Gastroesophageal sphincter (tissue), 4 donors: ENCODE measurements at regions not wholly inside any gene's neighbourhood (a gene's known extent, or its start where the extent isn't known, plus 50 kb on each side); places are given as distances from the start of the nearest gene placed in this dataset.
"Not testable (repeated sequence)": the region's sequence is repeated elsewhere in the genome, so short reads cannot be mapped to it uniquely, and the experiment has no call there.

Experiments used
- ATAC-seq: fragments of 150-250 bp; one replicate; pipeline ENCODE4 v1.9.1; 2016; ENCODE audit warnings: mild to moderate bottlenecking, moderate library complexity
- H3K27ac ChIP-seq, 4 donors: fragments of 200-600 bp; sonication (generic) in 3 of 4; 1 replicate in 3 of 4; 2 replicates in 1 of 4; pipeline ENCODE4 v1.5.1; 2016 to 2019
- H3K27me3 ChIP-seq: fragments of 200-600 bp; sonication (generic); one replicate; pipeline ENCODE4 v1.5.1; 2019
- H3K36me3 ChIP-seq, 2 donors: fragments of 200-600 bp; sonication (generic); one replicate each; pipeline ENCODE4 v1.5.1; 2019; ENCODE audit warnings: control low read depth in 1 of 2
- H3K4me1 ChIP-seq, 3 donors: fragments of 200-600 bp; sonication (generic); 1 replicate in 2 of 3; 2 replicates in 1 of 3; pipeline ENCODE4 v1.5.1; 2016 to 2019; ENCODE audit warnings: control low read depth in 2 of 3
- H3K4me3 ChIP-seq, 2 donors: fragments of 200-600 bp; sonication (generic); one replicate each; pipeline ENCODE4 v1.5.1; 2019; ENCODE audit warnings: mild to moderate bottlenecking in 1 of 2, moderate library complexity in 1 of 2
- H3K9me3 ChIP-seq, 3 donors: fragments of 200-600 bp; sonication (generic); one replicate each; pipeline ENCODE4 v1.5.1; 2017 to 2019; ENCODE audit warnings: control low read depth in 2 of 3
- EP300 ChIP-seq: sonication (generic); formaldehyde crosslinking; IDR thresholded peaks from one replicate; pipeline ENCODE4 v1.6.1; 2017; ENCODE audit warnings: antibody characterized with exemption, mild to moderate bottlenecking
- POLR2A ChIP-seq, 2 donors: fragments of 450-650 bp; IDR thresholded peaks; one replicate each; pipeline ENCODE4 v1.6.1; 2017; ENCODE audit warnings: antibody characterized with exemption in 2 of 2, mild to moderate bottlenecking in 2 of 2, moderate library complexity in 1 of 2
- POLR2AphosphoS5 ChIP-seq: sonication (generic); formaldehyde crosslinking; IDR thresholded peaks from one replicate; pipeline ENCODE4 v1.6.1; 2017; ENCODE audit warnings: antibody characterized with exemption
- WGBS, 2 donors: methylation state at CpG; one replicate each; pipeline ENCODE4 v1.1.5; 2018; ENCODE audit warnings: low coverage in 1 of 2; 5-methylcytosine and 5-hydroxymethylcytosine counted together
- TF ChIP-seq, protein P1 (sequence below), 4 experiments: fragments of 200-600 bp in 2 of 4; fragments of 450-650 bp in 2 of 4; sonication (generic) in 1 of 4; IDR thresholded peaks; one replicate each; pipeline ENCODE4 v1.5.1; 2017 to 2019; ENCODE audit warnings: antibody characterized with exemption in 4 of 4, mild to moderate bottlenecking in 2 of 4, moderate library complexity in 2 of 4

DNA sequence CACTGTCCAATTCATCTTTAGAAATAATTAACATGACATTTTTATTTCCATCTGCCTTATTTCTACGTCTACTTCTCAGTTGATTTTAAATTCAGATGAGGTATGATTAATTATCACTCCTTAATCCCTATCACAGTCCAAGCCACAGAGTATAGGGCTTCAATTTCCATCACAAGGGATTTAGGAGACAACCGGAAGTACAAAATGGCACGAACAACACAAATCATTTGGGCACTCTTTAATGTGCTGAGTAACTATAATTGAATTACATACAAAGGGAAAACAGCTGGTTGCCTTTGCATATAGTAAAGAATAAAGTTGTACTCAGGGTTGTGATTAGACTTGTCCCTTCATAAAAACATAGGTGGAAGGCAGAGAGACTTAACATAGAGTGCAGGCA is 290.4 kb upstream of the MAGEB16 start:
- ATAC-seq: no peak
- 38 to 51% methylated on average over 2 of the region's 3 CpGs for WGBS, 2 donors
- H3K4me3 ChIP-seq: no peak overlapping the region
- H3K4me1 ChIP-seq: no peaks in the 10 kb centered on the region
- H3K9me3 ChIP-seq: no peaks in the 10 kb centered on the region
- no peaks in the 10 kb centered on the region for H3K27me3 ChIP-seq
- TF ChIP-seq POLR2A (IDR thresholded peaks at IDR 0.05) (no peak), POLR2AphosphoS5 (no peak), EP300 (no peak)
- TF ChIP-seq, protein P1, sequence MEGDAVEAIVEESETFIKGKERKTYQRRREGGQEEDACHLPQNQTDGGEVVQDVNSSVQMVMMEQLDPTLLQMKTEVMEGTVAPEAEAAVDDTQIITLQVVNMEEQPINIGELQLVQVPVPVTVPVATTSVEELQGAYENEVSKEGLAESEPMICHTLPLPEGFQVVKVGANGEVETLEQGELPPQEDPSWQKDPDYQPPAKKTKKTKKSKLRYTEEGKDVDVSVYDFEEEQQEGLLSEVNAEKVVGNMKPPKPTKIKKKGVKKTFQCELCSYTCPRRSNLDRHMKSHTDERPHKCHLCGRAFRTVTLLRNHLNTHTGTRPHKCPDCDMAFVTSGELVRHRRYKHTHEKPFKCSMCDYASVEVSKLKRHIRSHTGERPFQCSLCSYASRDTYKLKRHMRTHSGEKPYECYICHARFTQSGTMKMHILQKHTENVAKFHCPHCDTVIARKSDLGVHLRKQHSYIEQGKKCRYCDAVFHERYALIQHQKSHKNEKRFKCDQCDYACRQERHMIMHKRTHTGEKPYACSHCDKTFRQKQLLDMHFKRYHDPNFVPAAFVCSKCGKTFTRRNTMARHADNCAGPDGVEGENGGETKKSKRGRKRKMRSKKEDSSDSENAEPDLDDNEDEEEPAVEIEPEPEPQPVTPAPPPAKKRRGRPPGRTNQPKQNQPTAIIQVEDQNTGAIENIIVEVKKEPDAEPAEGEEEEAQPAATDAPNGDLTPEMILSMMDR (IDR thresholded peaks at IDR 0.05): no peak
- H3K27ac ChIP-seq: no peak overlapping the region
- H3K36me3 ChIP-seq: no peaks in the 10 kb centered on the region

DNA sequence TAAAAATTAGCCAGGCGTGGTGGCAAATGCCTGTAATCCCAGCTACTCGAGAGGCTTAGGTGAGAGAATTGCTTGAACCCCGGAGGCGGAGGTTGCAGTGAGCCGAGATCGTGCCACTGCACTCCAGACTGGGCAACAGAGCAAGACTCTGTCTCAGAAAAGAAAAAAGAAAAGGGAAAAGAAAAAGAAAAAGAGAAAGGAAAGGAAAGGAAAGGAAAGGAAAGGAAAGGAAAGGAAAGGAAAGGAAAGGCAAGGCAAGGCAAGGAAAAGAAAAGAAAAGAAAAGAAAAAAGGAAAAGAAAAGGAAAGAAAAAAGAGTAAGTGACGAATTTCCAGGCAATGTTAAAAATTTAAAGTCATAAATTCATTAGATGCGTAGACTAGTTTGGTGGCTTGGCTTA is 250.1 kb upstream of the MAGEB16 start:
- not testable (repeated sequence) for H3K27ac ChIP-seq, ATAC-seq, H3K4me3 ChIP-seq, H3K27me3 ChIP-seq, H3K9me3 ChIP-seq, H3K4me1 ChIP-seq, H3K36me3 ChIP-seq
- WGBS, 2 donors: 63 to 71% methylated on average over 2 of the region's 8 CpGs

DNA sequence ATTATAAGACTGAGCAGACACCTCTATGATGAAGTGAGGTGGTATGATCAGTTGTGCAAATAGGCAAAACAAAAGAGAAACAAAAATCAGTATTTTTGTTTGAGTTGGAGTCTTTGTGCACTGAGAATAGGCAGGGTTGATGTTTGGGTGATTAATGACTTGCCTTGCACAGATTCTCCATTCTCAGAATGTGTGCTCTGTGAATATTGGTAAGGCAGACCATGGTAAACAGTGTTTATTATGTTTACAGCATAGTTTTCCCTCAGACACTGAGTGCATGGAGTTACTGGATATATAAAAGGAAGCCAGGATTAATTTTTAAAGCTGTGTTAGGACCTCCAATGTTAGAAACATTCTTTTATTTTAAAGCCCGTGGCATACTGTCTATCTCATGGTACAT is 240.2 kb upstream of the MAGEB16 start:
- H3K9me3 ChIP-seq: no peaks in the 10 kb centered on the region
- no peaks in the 10 kb centered on the region for H3K4me1 ChIP-seq
- H3K27ac ChIP-seq: no peak overlapping the region
- no peak overlapping the region for H3K4me3 ChIP-seq
- H3K27me3 ChIP-seq: no peaks in the 10 kb centered on the region
- H3K36me3 ChIP-seq: no peaks in the 10 kb centered on the region
- WGBS, 2 donors: 43 to 62% methylated on average over 1 of the region's 1 CpG
- no peak for ATAC-seq
- TF ChIP-seq, protein P1 (IDR thresholded peaks at IDR 0.05): no peak
- TF ChIP-seq POLR2AphosphoS5 (no peak), EP300 (no peak), POLR2A (IDR thresholded peaks at IDR 0.05) (no peak)

DNA sequence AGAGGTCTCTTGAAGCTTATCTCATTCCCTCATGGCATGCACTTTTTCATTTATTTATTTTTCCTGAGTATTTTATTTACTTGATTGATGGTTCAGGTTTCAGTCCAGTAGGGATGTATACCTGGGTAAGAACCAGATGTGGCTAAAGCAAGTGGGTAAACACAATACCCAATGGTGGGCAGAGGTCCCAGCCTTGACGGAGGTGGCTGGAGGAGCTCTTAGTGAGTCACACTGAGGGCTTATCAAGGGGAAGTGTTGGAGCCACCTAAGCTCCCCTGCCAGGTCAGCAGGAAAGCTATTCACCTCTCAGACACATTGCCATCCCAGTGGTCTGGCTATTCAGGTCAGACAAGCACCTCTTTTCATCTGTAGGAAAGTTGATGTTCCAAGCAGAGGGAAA is 236.2 kb upstream of the MAGEB16 start:
- 100% methylated on average over 1 of the region's 1 CpG; no CpG with 5 or more reads in 1 of the 2 donors for WGBS, 2 donors
- no peaks in the 10 kb centered on the region for H3K4me1 ChIP-seq
- no peak overlapping the region for H3K27ac ChIP-seq
- no peak for TF ChIP-seq POLR2A (IDR thresholded peaks at IDR 0.05)
- TF ChIP-seq, protein P1 (IDR thresholded peaks at IDR 0.05): no peak
- TF ChIP-seq EP300: no peak
- TF ChIP-seq POLR2AphosphoS5: no peak
- H3K9me3 ChIP-seq: no peaks in the 10 kb centered on the region
- H3K27me3 ChIP-seq: no peaks in the 10 kb centered on the region
- H3K36me3 ChIP-seq: no peaks in the 10 kb centered on the region
- H3K4me3 ChIP-seq: no peak overlapping the region
- ATAC-seq: no peak

DNA sequence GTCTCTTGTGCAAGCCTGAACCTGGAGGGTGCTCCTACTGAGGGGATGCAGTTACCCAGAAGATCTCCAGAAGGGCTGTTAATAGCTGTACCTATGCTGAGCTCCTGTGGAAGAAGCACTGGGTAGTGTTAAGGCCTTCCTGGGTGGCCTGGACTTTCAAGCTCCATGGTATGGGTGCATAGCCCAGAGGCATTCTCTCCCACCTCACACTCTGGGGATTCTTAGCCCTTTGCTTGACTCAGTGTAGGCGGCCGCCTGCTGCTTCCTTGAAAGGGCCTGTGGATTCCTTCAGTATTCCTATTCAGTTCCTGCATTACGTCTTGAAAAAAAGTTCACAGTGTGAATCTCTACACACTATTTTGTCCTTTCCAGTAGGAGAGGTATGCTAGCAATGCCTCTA is 235.7 kb upstream of the MAGEB16 start:
- H3K9me3 ChIP-seq: no peaks in the 10 kb centered on the region
- WGBS, 2 donors: 79% methylated on average over 3 of the region's 3 CpGs; no CpG with 5 or more reads in 1 of the 2 donors
- H3K4me1 ChIP-seq: no peaks in the 10 kb centered on the region
- TF ChIP-seq POLR2A (IDR thresholded peaks at IDR 0.05): no peak
- TF ChIP-seq, protein P1 (IDR thresholded peaks at IDR 0.05): no peak
- no peak for TF ChIP-seq EP300
- TF ChIP-seq POLR2AphosphoS5: no peak
- no peaks in the 10 kb centered on the region for H3K27me3 ChIP-seq
- no peaks in the 10 kb centered on the region for H3K36me3 ChIP-seq
- no peak overlapping the region for H3K27ac ChIP-seq
- no peak overlapping the region for H3K4me3 ChIP-seq
- ATAC-seq: no peak

DNA sequence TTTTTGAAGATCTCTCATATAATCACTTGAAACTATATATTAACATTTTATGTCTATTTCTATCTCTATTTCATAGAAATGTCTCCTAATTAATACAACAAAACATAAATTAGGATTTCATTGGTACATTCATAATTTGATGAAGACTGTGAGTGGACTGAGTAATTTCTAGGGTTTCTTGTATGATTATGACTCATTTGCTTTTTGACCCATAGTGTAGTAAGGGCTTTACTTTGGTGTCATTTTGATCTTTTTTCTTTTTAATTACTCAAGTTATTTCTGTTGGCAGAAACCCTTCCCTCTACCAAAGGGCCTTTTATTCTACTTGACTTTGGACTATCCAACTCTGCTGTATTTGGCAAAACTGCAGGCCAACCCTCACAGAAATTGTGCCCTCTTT is 207.9 kb upstream of the MAGEB16 start:
- no peak for ATAC-seq
- H3K4me1 ChIP-seq: no peaks in the 10 kb centered on the region
- H3K27me3 ChIP-seq: no peaks in the 10 kb centered on the region
- H3K4me3 ChIP-seq: no peak overlapping the region
- H3K9me3 ChIP-seq: no peaks in the 10 kb centered on the region
- no peaks in the 10 kb centered on the region for H3K36me3 ChIP-seq
- TF ChIP-seq POLR2A (IDR thresholded peaks at IDR 0.05): no peak
- TF ChIP-seq POLR2AphosphoS5: no peak
- TF ChIP-seq, protein P1 (IDR thresholded peaks at IDR 0.05): no peak
- TF ChIP-seq EP300: no peak
- H3K27ac ChIP-seq: no peak overlapping the region

DNA sequence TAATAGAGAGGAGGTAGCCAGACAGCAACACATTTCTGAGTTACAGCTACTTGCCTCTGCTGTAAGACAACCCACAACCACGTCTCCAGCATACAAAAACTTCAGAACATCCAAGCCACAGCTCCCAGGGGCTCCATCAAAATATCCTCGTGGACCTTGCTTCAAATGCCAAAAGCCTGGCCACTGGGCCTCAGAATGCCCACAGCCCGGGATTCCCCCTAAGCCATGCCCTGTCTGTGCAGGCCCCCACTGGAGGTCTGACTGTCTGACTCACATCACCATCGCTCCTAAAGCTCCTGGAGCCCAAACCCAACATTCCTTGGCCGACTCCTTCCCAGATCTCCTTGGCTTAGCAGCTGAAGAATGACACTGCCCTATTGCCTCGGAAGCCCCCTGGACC is 186.6 kb upstream of the MAGEB16 start:
- H3K27ac ChIP-seq, H3K9me3 ChIP-seq, ATAC-seq, H3K27me3 ChIP-seq, H3K4me3 ChIP-seq, H3K4me1 ChIP-seq, H3K36me3 ChIP-seq: not testable (repeated sequence)
- 40% methylated on average over 1 of the region's 6 CpGs; no CpG with 5 or more reads in 1 of the 2 donors for WGBS, 2 donors
